Activated T-cell treated with anti-CD3 and anti-CD28 coated beads, Interleukin-2, amount 50 U/mL, for 72 hours (primary cell): ENCODE measurements at regions not wholly inside any gene's neighbourhood (a gene's known extent, or its start where the extent isn't known, plus 50 kb on each side); places are given as distances from the start of the nearest gene placed in this dataset.
A peak's percentile ranks its signal among the peaks of the same experiment; 100 is the strongest.

ENCODE experiments used
- ATAC-seq, 2 donors: fragments of 150-1000 bp; cut with Tn5 transposase; replicated peaks in 1 of 2; 2 replicates each; pipeline ENCODE4 v1.10.0; 2021; ENCODE audit warnings: moderate library complexity in 2 of 2, mild to moderate bottlenecking in 1 of 2
- DNase-seq, 2 donors: peaks; one replicate each; pipeline ENCODE4 v3.0.0; 2021 to 2022; ENCODE audit warnings: mixed read lengths in 1 of 2
- H3K27ac Mint-ChIP-seq: one replicate; pipeline ENCODE4 v1.8.0; 2022; ENCODE audit warnings: mild to moderate bottlenecking, moderate library complexity, mixed read lengths
- H3K27me3 Mint-ChIP-seq: one replicate; pipeline ENCODE4 v1.8.0; 2022; ENCODE audit warnings: low read depth, mixed read lengths
- H3K36me3 Mint-ChIP-seq, 2 donors: one replicate each; pipeline ENCODE4 v1.8.0; 2022; ENCODE audit warnings: mixed read lengths in 2 of 2, mild to moderate bottlenecking in 1 of 2; ENCODE audit not compliant: insufficient read depth in 2 of 2
- H3K4me1 Mint-ChIP-seq: one replicate; pipeline ENCODE4 v1.8.0; 2022; ENCODE audit warnings: low read depth, mixed read lengths
- H3K4me3 Mint-ChIP-seq, 2 donors: one replicate each; pipeline ENCODE4 v1.8.0; 2022; ENCODE audit warnings: mild to moderate bottlenecking in 2 of 2, mixed read lengths in 2 of 2, moderate library complexity in 2 of 2
- H3K9me3 Mint-ChIP-seq, 2 donors: one replicate each; pipeline ENCODE4 v1.8.0; 2022; ENCODE audit warnings: mixed read lengths in 2 of 2

DNA sequence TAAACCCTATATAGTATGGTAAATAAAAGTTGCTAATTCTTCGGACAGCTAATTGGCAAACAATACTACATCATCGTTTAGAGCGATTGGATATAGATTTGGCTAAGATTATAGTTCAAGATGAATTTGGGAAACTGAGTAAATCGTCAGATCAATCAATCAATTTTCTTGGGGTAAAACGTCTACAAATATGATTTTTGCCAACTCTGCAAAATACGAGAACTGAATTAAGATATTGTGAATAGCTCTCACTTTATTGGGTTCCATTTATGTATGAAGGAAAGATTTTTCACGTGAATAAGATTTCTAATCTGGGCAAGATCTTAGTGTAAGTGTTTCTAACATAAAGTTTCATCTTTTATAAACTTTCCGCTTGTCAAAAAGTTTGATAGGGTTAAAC, 132.9 kb upstream of the AGR3 start:
- Mint-ChIP-seq H3K27me3 (peaks cover 6% of the 10 kb centered on the region), H3K9me3 (no peaks in the 10 kb centered on the region), H3K4me1 (peaks cover 26% of the 10 kb centered on the region), H3K4me3 (no peak overlapping the region), H3K27ac (no peak overlapping the region), H3K36me3 (no peaks in the 10 kb centered on the region)
- DNase-seq = no peak
- no peak for ATAC-seq

- no peak overlapping the region for H3K4me3 Mint-ChIP-seq
- peaks cover 6% of the 10 kb centered on the region for H3K27me3 Mint-ChIP-seq
- H3K36me3 Mint-ChIP-seq = no peaks in the 10 kb centered on the region
- ATAC-seq (no peak), DNase-seq (no peak)
- no peaks in the 10 kb centered on the region for H3K9me3 Mint-ChIP-seq
- H3K27ac Mint-ChIP-seq = no peak overlapping the region
- H3K4me1 Mint-ChIP-seq = peaks cover 17% of the 10 kb centered on the region
Observed at GRCh38 chr7:17015598-17016031, 133.8 kb upstream of the AGR3 start.

- Mint-ChIP-seq H3K4me3 (no peak overlapping the region), H3K9me3 (no peaks in the 10 kb centered on the region)
Observed at GRCh38 chr7:17016402-17017010, 134.7 kb upstream of the AGR3 start.

GRCh38 chr7:17019106-17019505, 137.3 kb upstream of the AGR3 start:
- Mint-ChIP-seq H3K36me3 (peaks cover 0 to 2% of the 10 kb centered on the region in 2 donors), H3K4me3 (no peak overlapping the region), H3K4me1 (peaks cover 11% of the 10 kb centered on the region), H3K27ac (no peak overlapping the region), H3K27me3 (no peaks in the 10 kb centered on the region), H3K9me3 (peaks cover 0 to 2% of the 10 kb centered on the region in 2 donors)
- ATAC-seq = no peak
- no peak for DNase-seq

More at GRCh38 chr7:17016402-17017010, 134.7 kb upstream of the AGR3 start:
- DNase-seq (no peak), ATAC-seq (no peak)
- Mint-ChIP-seq H3K4me1 (peaks cover 11% of the 10 kb centered on the region), H3K36me3 (no peaks in the 10 kb centered on the region), H3K27me3 (peaks cover 6% of the 10 kb centered on the region), H3K27ac (no peak overlapping the region)

DNA sequence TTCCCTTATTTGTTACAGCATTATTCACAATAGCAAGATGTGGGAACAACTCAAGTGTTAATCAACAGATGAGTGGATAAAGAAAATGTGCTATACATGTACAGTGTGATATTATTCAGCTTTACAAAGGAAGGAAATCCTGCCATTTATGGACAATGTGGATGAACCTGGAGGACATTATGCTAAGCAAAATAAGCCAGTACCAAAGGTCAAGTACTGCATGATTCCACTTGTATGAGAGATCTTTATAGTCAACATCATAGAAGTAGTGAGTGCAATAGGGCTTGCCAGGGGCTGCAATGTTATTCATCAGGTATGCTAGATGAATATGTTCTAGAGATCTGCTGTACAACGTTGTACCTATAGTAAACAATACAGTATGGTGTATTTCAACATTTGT, 138.5 kb upstream of the AGR3 start:
- Mint-ChIP-seq H3K4me3 (no peak overlapping the region), H3K27me3 (no peaks in the 10 kb centered on the region), H3K36me3 (peaks cover 0 to 2% of the 10 kb centered on the region in 2 donors), H3K9me3 (peaks cover 0 to 2% of the 10 kb centered on the region in 2 donors), H3K27ac (no peak overlapping the region), H3K4me1 (peaks cover 11% of the 10 kb centered on the region)
- ATAC-seq (no peak), DNase-seq (no peak)

- H3K27ac Mint-ChIP-seq = no peak overlapping the region
- H3K4me1 Mint-ChIP-seq = peaks cover 11% of the 10 kb centered on the region
- no peak for DNase-seq
- H3K4me3 Mint-ChIP-seq = no peak overlapping the region
- peaks cover 0 to 2% of the 10 kb centered on the region in 2 donors for H3K9me3 Mint-ChIP-seq
- H3K27me3 Mint-ChIP-seq = no peaks in the 10 kb centered on the region
- no peak for ATAC-seq
- peaks cover 0 to 2% of the 10 kb centered on the region in 2 donors for H3K36me3 Mint-ChIP-seq
Observed at GRCh38 chr7:17021205-17021604, 139.4 kb upstream of the AGR3 start.

DNA sequence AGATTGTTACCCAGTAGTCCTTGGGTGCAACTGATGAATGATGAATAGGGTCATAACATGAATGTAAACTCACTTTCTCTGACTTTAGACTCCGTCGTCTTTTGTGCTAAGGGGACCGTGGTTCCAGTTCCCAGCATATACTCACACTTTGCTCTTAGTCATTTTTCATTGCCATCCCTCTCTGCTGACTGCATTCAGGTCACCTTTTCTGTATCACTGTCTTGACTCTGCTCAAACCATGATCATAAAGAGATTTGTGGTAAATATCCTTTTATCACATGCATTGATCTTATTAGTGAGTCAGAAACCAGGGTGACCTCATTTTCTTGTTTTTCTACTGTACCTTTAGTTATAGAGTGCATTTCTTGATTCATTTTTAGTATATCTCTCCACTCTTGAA, 141.1 kb upstream of the AGR3 start:
- H3K27ac Mint-ChIP-seq = peak overlapping the region; percentile 87
- H3K36me3 Mint-ChIP-seq = peaks cover 0 to 2% of the 10 kb centered on the region in 2 donors
- peak; percentile 27 to 40 for DNase-seq
- H3K4me3 Mint-ChIP-seq = peak overlapping the region; percentile 0 to 76
- peaks cover 11% of the 10 kb centered on the region for H3K4me1 Mint-ChIP-seq
- H3K27me3 Mint-ChIP-seq = peaks cover 4% of the 10 kb centered on the region
- H3K9me3 Mint-ChIP-seq = peaks cover 0 to 2% of the 10 kb centered on the region in 2 donors
- ATAC-seq = peak; percentile 98 to 100

DNA sequence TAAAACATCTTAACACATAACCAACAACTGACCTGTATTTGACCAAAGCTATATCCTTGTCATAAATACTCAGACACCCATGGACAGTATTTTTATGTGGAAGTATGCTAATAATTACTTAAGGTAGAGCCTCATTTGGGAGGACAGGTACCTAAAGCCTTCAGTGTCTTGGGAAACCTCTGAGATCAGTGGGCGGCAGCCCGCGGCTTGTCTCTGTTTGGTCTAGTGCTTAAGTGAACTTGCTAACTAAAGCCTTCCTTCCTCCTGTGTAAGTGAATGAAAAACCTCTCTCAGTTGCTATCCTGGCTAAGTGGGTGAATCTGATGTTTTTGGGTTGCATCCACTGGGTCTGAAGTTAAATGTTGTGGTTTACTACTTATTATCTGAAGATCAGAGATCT, 144.5 kb upstream of the AGR3 start:
- Mint-ChIP-seq H3K9me3 (peaks cover 0 to 2% of the 10 kb centered on the region in 2 donors), H3K27me3 (peaks cover 6% of the 10 kb centered on the region), H3K4me1 (peaks cover 11% of the 10 kb centered on the region), H3K4me3 (no peak overlapping the region), H3K36me3 (peaks cover 0 to 2% of the 10 kb centered on the region in 2 donors), H3K27ac (no peak overlapping the region)
- DNase-seq (no peak), ATAC-seq (no peak)

DNA sequence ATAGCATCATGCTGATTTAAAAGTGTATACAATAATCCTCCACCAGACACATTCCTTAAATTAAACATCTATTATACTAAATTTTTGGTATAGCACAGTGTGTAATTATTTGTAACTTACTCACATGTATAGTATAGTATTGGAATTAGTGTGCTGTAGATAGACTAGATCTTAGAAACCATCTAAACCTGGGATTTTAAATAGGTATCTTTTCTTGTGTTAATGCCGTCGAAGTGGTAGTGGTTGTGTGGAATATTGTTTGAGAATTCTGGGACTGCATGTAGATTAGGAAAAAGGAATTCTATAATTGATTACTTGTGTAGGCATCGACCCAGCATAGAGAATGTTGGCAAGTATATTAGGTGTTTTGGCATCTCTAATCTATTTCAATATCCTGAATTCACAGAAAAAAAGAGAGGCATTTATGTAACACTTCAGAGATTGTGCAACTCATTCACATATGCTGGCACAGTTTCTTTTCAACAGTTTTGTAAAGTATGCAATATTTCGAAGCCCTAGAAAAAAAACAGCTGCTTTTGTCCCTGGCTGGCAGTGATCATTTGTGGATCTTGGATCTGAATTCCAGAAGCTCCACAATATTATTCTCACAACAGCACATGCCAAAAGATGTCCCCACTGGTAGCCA, 145.5 kb upstream of the AGR3 start:
- H3K4me3 Mint-ChIP-seq = no peak overlapping the region
- H3K27ac Mint-ChIP-seq = no peak overlapping the region

GRCh38 chr7:17027789-17028152, 146.0 kb upstream of the AGR3 start:
- ATAC-seq = no peak
- Mint-ChIP-seq H3K4me3 (no peak overlapping the region), H3K27ac (no peak overlapping the region), H3K4me1 (peaks cover 16% of the 10 kb centered on the region), H3K27me3 (peaks cover 6% of the 10 kb centered on the region), H3K36me3 (no peaks in the 10 kb centered on the region), H3K9me3 (no peaks in the 10 kb centered on the region)
- DNase-seq = no peak

More for the DNA sequence above, 145.5 kb upstream of the AGR3 start:
- Mint-ChIP-seq H3K27me3 (peaks cover 6% of the 10 kb centered on the region), H3K9me3 (peaks cover 0 to 2% of the 10 kb centered on the region in 2 donors), H3K36me3 (peaks cover 0 to 2% of the 10 kb centered on the region in 2 donors), H3K4me1 (peaks cover 19% of the 10 kb centered on the region)
- ATAC-seq (no peak), DNase-seq (no peak)

DNA sequence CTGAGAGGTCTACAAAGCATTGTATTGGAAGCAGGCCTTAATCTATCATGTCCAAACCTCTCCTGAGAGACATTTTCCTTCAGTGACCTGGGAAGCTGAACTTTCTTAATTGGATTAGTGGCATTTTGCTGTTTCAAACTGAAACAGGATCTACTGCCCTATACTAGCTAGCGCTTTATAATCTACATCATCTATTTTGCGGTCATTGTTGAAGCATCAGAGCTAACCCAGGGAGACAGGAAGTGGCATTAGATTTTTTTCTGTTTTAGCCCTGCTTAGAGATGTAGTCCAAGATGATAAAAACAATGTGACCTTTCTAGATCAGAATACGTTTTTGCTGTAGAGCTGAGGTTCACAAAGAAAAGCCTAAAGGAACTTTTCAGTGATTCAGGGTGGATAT, 147.4 kb upstream of the AGR3 start:
- H3K4me3 Mint-ChIP-seq = no peak overlapping the region
- peaks cover 9% of the 10 kb centered on the region for H3K4me1 Mint-ChIP-seq
- no peaks in the 10 kb centered on the region for H3K9me3 Mint-ChIP-seq
- no peak for DNase-seq
- no peak overlapping the region for H3K27ac Mint-ChIP-seq
- peak in 1 of 2 donors; percentile 58 for ATAC-seq
- peaks cover 6% of the 10 kb centered on the region for H3K27me3 Mint-ChIP-seq
- H3K36me3 Mint-ChIP-seq = no peaks in the 10 kb centered on the region

- ATAC-seq (no peak), DNase-seq (no peak)
- Mint-ChIP-seq H3K4me3 (no peak overlapping the region), H3K4me1 (peaks cover 9% of the 10 kb centered on the region), H3K27ac (no peak overlapping the region), H3K36me3 (no peaks in the 10 kb centered on the region), H3K27me3 (peaks cover 6% of the 10 kb centered on the region), H3K9me3 (no peaks in the 10 kb centered on the region)
Observed at GRCh38 chr7:17030559-17030958, 148.8 kb upstream of the AGR3 start.

DNA sequence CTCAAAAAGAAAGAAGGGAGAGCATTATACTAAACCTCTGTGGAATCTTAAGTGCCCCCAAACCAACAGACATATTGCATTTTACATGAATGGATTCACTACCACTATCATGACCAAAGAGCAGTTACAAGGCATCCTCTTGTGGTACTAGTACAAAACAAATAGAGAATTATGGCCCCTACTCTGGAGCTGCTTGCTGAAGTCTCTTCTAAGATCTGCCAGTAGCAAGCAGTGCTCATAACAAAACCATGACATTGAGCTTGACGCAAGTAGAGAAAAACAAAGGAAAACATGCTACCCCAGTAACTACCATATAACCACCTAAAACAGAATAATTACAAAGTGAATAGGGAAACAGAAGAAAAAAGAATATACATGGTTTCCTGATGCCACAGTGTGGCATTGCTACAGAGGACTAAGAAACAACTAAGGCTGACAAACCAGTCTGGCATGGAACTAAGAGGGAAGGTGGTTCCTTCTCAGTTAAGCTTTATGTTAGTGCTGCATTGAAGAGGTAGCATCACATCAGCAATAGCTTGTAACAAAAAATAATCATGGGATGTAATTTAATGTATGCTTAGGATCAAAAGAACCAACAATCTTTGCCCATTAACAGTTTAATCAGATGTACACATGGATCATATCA, 150.2 kb upstream of the AGR3 start:
- no peak overlapping the region for H3K27ac Mint-ChIP-seq
- peak overlapping the region in 1 of 2 donors; percentile 36 for H3K4me3 Mint-ChIP-seq
- H3K27me3 Mint-ChIP-seq = peaks cover 6% of the 10 kb centered on the region
- no peaks in the 10 kb centered on the region for H3K36me3 Mint-ChIP-seq
- DNase-seq = peak in 1 of 2 donors; percentile 8
- H3K9me3 Mint-ChIP-seq = no peaks in the 10 kb centered on the region
- ATAC-seq = peak; percentile 82 to 90
- peaks cover 9% of the 10 kb centered on the region for H3K4me1 Mint-ChIP-seq
